Keratinocyte (primary cell): ENCODE measurements at regions not wholly inside any gene's neighbourhood (a gene's known extent, or its start where the extent isn't known, plus 50 kb on each side); places are given as distances from the start of the nearest gene placed in this dataset.

Experiments
- DNase-seq: peaks from one replicate; pipeline ENCODE4 v3.0.0-alpha.2; 2011; ENCODE audit warnings: low read depth, missing footprints, low spot score
- FAIRE-seq: peaks from 2 replicates; lab custom pipeline; 2011; peaks lifted over from hg19 to GRCh38; lab: Jason Lieb, UNC
- H2AFZ ChIP-seq: 2 replicates; pipeline ENCODE4 v1.6.0; 2012; ENCODE audit warnings: low read length, control low read depth, inconsistent platforms; ENCODE audit not compliant: control insufficient read depth
- H3K27ac ChIP-seq: 2 replicates; pipeline ENCODE4 v1.5.1; 2011; ENCODE audit warnings: low read length; ENCODE audit not compliant: control insufficient read depth, insufficient read depth
- H3K27me3 ChIP-seq: 3 replicates; pipeline ENCODE4 v1.6.0; 2011; ENCODE audit warnings: low read length; ENCODE audit not compliant: control insufficient read depth, insufficient read depth; ENCODE audit errors: extremely low read depth
- H3K36me3 ChIP-seq, 2 experiments: 2 replicates in 1 of 2; 3 replicates in 1 of 2; pipeline ENCODE4 v1.5.1; 2011; ENCODE audit warnings: low read length in 2 of 2, mild to moderate bottlenecking in 1 of 2; ENCODE audit not compliant: control insufficient read depth in 2 of 2, insufficient read depth in 2 of 2; ENCODE audit errors: extremely low read depth in 1 of 2
- H3K4me1 ChIP-seq: 3 replicates; pipeline ENCODE4 v1.5.1; 2011; ENCODE audit warnings: low read length; ENCODE audit not compliant: control insufficient read depth, insufficient read depth; ENCODE audit errors: extremely low read depth
- H3K4me2 ChIP-seq: 3 replicates; pipeline ENCODE4 v1.6.0; 2011; ENCODE audit warnings: low read depth, low read length; ENCODE audit not compliant: control insufficient read depth, insufficient read depth; ENCODE audit errors: extremely low read depth
- H3K4me3 ChIP-seq, 3 experiments: fragments of 200-600 bp in 1 of 3; sonication (generic) in 1 of 3; 2 replicates in 2 of 3; 3 replicates in 1 of 3; pipeline ENCODE4 v1.5.1; 2011 to 2016; ENCODE audit warnings: low read length in 3 of 3, mild to moderate bottlenecking in 3 of 3, control low read depth in 2 of 3, inconsistent platforms in 1 of 3, low read depth in 1 of 3, mixed read lengths in 1 of 3, mixed run types in 1 of 3, moderate library complexity in 1 of 3; ENCODE audit not compliant: control insufficient read depth in 2 of 3, insufficient read depth in 2 of 3; ENCODE audit errors: extremely low read depth in 1 of 3
- H3K79me2 ChIP-seq: 2 replicates; pipeline ENCODE4 v1.6.0; 2012; ENCODE audit warnings: low read length; ENCODE audit not compliant: control insufficient read depth, insufficient read depth
- H3K9ac ChIP-seq: 3 replicates; pipeline ENCODE4 v1.6.0; 2011; ENCODE audit warnings: low read length; ENCODE audit not compliant: control insufficient read depth, insufficient read depth; ENCODE audit errors: extremely low read depth
- H3K9me1 ChIP-seq: 3 replicates; pipeline ENCODE4 v1.6.0; 2011; ENCODE audit warnings: low read length; ENCODE audit not compliant: control insufficient read depth, insufficient read depth; ENCODE audit errors: extremely low read depth
- H3K9me3 ChIP-seq: 2 replicates; pipeline ENCODE4 v1.5.1; 2012; ENCODE audit warnings: low read depth, low read length; ENCODE audit not compliant: control insufficient read depth
- H4K20me1 ChIP-seq: 3 replicates; pipeline ENCODE4 v1.6.0; 2011; ENCODE audit warnings: low read length; ENCODE audit not compliant: control insufficient read depth, insufficient read depth; ENCODE audit errors: extremely low read depth
- CTCF ChIP-seq, 3 experiments: IDR thresholded peaks in 1 of 3; conservative IDR thresholded peaks in 1 of 3; optimal IDR thresholded peaks in 1 of 3; 2 replicates in 2 of 3; 3 replicates in 1 of 3; pipeline versions ENCODE3 to v1.5.1; 2011; ENCODE audit warnings: low read length in 3 of 3, mild to moderate bottlenecking in 3 of 3, moderate library complexity in 2 of 3, control low read depth in 1 of 3, inconsistent platforms in 1 of 3; ENCODE audit not compliant: insufficient read depth in 2 of 3; ENCODE audit errors: extremely low read depth in 1 of 3
- EZH2 ChIP-seq: IDR thresholded peaks from one replicate; pipeline ENCODE4 v1.6.1; 2012; ENCODE audit warnings: inconsistent platforms, mild to moderate bottlenecking, low read length, moderate library complexity
- dilution Hi-C: fragments of 300-500 bp; cut with MboI; formaldehyde crosslinking; loops from one replicate; pipeline ENCODE4 v1.7.0; 2020; ENCODE audit warnings: low sequenced_read_pairs; ENCODE audit not compliant: extremely low pct_ligation_motif_present

GRCh38 chr1:73759011-73759410 is 439.0 kb downstream of the LRRIQ3 start:
- H3K9me1 ChIP-seq = no peaks in the 10 kb centered on the region
- H4K20me1 ChIP-seq = no peaks in the 10 kb centered on the region
- no peak overlapping the region for H2AFZ ChIP-seq
- FAIRE-seq (no peak), DNase-seq (no peak)
- no peak overlapping the region for H3K9ac ChIP-seq
- no peaks in the 10 kb centered on the region for H3K36me3 ChIP-seq
- no peaks in the 10 kb centered on the region for H3K9me3 ChIP-seq
- dilution Hi-C loops = no loop called here
- no peak overlapping the region for H3K4me3 ChIP-seq
- no peaks in the 10 kb centered on the region for H3K27me3 ChIP-seq
- H3K27ac ChIP-seq = no peak overlapping the region
- no peaks in the 10 kb centered on the region for H3K4me1 ChIP-seq
- H3K79me2 ChIP-seq = no peaks in the 10 kb centered on the region
- TF ChIP-seq CTCF (optimal IDR thresholded peaks at IDR 0.05 in 1 of 3, IDR thresholded peaks at IDR 0.05 in 1 of 3, conservative IDR thresholded peaks at IDR 0.05 in 1 of 3; ENCODE audit: extremely low read depth in 1 of 3, insufficient read depth in 2 of 3, low read length in 3 of 3) (no peak), EZH2 (no peak)
- no peak overlapping the region for H3K4me2 ChIP-seq

- H3K27me3 ChIP-seq = no peaks in the 10 kb centered on the region
- H3K9me3 ChIP-seq = no peaks in the 10 kb centered on the region
- H3K9ac ChIP-seq = no peak overlapping the region
- no peak overlapping the region for H3K4me3 ChIP-seq
- H3K4me2 ChIP-seq = no peak overlapping the region
- H3K36me3 ChIP-seq = no peaks in the 10 kb centered on the region
- no peaks in the 10 kb centered on the region for H3K4me1 ChIP-seq
- no peaks in the 10 kb centered on the region for H3K79me2 ChIP-seq
- H2AFZ ChIP-seq = no peak overlapping the region
- dilution Hi-C loops = no loop called here
- H3K9me1 ChIP-seq = no peaks in the 10 kb centered on the region
- FAIRE-seq (no peak), DNase-seq (no peak)
- TF ChIP-seq CTCF (optimal IDR thresholded peaks at IDR 0.05 in 1 of 3, IDR thresholded peaks at IDR 0.05 in 1 of 3, conservative IDR thresholded peaks at IDR 0.05 in 1 of 3; ENCODE audit: extremely low read depth in 1 of 3, insufficient read depth in 2 of 3, low read length in 3 of 3) = no peak
- no peak for TF ChIP-seq EZH2
- H3K27ac ChIP-seq = no peak overlapping the region
- H4K20me1 ChIP-seq = no peaks in the 10 kb centered on the region
These were observed 441.2 kb downstream of the LRRIQ3 start for GRCh38 chr1:73756817-73757216.
